ENCODE measurements at regions not wholly inside any gene's neighbourhood (a gene's known extent, or its start where the extent isn't known, plus 50 kb on each side); places are given as distances from the start of the nearest gene placed in this dataset.

DNA sequence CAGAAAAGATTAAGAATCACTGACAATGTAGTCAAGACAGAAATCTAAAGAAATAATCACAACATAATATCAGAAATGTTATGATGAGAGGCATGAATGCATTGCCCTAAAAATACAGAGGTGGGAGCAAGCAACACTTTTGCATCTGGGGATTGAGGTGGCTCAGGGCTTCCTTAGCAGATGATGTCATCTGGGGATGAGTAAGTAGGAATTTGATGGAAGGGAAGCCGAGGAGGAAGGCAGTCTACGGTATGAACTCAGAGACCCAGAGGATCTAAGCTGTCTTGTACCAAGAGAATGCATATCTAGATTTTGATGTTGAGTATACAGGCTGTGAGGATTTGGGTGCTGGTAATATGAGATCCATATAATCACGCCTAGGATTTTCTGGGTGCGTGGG is 193.0 kb upstream of the SNX19 start:
- TF ChIP-seq, protein P1, sequence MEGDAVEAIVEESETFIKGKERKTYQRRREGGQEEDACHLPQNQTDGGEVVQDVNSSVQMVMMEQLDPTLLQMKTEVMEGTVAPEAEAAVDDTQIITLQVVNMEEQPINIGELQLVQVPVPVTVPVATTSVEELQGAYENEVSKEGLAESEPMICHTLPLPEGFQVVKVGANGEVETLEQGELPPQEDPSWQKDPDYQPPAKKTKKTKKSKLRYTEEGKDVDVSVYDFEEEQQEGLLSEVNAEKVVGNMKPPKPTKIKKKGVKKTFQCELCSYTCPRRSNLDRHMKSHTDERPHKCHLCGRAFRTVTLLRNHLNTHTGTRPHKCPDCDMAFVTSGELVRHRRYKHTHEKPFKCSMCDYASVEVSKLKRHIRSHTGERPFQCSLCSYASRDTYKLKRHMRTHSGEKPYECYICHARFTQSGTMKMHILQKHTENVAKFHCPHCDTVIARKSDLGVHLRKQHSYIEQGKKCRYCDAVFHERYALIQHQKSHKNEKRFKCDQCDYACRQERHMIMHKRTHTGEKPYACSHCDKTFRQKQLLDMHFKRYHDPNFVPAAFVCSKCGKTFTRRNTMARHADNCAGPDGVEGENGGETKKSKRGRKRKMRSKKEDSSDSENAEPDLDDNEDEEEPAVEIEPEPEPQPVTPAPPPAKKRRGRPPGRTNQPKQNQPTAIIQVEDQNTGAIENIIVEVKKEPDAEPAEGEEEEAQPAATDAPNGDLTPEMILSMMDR (IDR thresholded peaks at IDR 0.05), result no peak
- no peak for TF ChIP-seq POLR2A (IDR thresholded peaks at IDR 0.05)

Measured in right lobe of liver (tissue), 4 donors.